Right hindlimb (tissue), 1 donor: ENCODE measurements at regions not wholly inside any gene's neighbourhood (a gene's known extent, or its start where the extent isn't known, plus 50 kb on each side); places are given as distances from the start of the nearest gene placed in this dataset.

Experiments
- DNase-seq: peaks from one replicate; pipeline ENCODE4 v3.0.0-alpha.2; 2018

DNA sequence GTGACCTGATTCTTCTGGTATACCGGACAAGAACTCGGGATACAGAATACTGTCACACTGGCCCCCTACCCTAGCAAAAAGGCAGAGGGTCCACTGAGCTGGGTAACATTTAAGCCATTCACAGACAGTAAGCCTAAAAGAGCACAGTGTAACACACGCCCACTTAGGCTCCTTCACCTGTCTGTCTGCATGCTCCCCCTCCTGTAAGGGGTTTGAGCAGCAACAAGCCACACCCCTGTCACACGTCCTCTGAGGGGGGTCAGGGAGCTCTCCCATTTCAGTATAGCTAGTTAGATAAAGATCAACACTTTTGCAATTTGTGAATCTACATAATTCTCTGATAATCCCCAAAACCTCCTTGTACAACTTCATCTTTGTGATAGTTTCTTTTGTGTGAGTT, 586.3 kb upstream of the LMCD1 start:
- no peak for DNase-seq

GRCh38 chr3:7917443-7918151, 584.0 kb upstream of the LMCD1 start:
- DNase-seq: no peak

- no peak for DNase-seq
Observed at GRCh38 chr3:7920211-7920610, 581.4 kb upstream of the LMCD1 start.

GRCh38 chr3:7924228-7924627, 577.4 kb upstream of the LMCD1 start:
- DNase-seq: no peak

DNA sequence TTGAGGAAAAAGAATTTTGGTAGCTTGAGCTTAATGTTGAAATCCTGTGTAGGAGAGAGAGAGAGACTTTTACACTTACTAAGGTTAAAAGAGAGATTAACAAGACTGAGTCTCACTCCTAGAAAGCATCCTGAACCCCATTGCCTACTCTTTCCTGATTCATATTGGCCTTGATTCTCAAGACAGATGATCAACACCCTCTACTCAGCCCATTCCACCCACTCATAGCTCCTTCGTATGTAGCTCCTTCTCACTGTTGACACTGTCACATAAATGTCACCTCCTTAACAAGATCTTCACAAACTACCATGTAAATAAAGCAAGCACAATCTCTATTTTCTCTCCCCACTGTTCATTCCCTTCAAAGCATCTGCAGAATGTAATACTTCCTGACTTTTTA, 574.6 kb upstream of the LMCD1 start:
- DNase-seq: no peak

GRCh38 chr3:7927864-7928263, 573.8 kb upstream of the LMCD1 start:
- no peak for DNase-seq

GRCh38 chr3:7929319-7929889, 572.2 kb upstream of the LMCD1 start:
- no peak for DNase-seq

- DNase-seq: no peak
Observed at GRCh38 chr3:7934362-7934761, 567.3 kb upstream of the LMCD1 start.

DNA sequence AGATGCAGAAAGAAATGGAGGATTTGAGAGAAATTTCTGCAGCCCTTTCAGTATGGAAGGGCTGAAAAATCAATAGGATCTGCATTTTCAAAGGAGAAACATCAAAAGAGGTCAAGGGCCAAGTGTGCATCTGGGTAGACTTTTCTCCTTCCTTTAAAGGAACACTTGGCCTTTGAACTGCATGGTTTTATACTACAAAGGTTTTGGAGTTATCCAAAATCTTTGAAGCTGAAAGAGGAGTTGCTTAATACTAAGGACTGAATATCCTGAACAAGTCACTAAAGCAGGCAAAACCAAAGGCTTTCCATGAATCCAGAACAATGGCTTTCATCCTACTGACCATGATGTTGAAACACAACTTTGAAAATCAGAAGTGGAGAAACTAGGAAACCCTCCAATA, 553.7 kb upstream of the LMCD1 start:
- no peak for DNase-seq

DNA sequence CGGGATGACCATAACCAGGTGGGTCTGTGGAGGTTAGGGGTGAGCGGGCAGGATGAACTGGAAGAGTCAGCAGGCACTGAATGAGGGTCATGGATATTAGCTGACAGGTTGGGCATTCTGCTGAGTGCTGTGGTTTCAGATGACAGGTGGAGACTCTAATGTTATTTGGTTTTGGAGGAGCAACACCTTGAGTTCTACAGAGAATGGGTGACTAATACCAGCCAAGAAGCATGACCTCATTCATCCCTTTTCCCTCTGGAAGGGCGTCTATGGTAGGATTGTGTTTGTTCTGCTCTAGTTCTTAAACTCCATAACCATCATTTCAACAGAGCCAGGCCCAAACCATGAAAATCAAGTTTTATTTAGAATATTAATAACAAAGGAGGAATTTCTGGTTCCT, 550.7 kb upstream of the LMCD1 start:
- no peak for DNase-seq

- no peak for DNase-seq
Observed at GRCh38 chr3:7953449-7954014, 548.1 kb upstream of the LMCD1 start.

DNA sequence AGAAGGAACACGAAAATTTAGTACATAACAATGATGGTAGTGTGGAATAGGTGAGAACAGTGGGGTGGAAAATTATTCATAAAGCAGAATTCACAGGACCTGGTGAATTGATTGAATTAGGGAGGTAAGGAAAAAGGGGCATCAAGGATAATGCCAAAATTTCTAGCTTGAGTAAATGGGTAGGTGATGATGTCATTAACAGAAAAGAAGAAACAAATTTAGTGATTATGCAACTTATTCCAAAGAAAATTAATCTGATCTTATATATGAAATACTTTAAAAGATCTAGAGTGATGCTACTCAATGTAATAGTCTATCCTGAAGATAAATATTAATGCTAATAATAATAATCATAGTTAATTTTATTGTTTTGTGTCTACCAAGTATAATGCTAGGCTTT, 544.6 kb upstream of the LMCD1 start:
- DNase-seq: no peak

DNA sequence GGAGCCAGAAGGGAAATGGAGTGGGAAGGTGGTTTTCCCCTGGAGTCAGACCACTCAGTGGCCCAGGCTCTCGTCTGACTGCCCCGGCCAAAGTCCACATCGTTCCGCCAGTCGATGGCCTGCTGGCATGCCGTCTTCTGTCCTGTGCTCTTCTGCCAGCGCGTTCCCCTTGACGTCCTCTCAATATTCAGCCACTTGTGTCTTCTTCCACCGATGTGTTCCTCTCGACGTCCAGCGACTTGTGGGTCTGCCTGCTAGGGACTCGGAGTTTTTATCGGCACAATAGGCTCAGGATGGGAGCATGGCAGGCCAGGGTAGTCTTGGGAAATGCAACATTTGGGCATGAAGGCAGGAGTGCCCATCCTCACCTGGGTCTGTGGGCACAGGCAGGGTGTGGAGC, 542.5 kb upstream of the LMCD1 start:
- no peak for DNase-seq

DNA sequence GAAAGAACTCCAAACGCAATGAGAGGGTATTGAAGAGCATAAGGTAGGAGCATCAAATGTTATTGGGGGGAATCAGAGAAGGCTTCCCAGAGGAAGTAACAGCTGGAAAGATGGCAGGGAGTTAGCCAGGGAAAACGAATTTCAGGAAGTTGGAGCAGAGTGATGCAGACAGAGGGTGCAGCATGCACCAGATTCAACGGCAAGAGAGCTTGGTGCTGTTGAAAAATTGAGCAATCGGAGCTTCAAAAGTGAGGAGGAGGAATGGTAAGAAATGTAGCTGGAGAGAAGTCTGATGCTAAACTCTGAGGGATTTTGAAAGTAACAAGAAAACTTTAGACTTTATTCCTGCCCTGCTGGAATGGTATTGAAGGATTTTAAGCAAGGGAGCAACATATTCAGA, 541.0 kb upstream of the LMCD1 start:
- no peak for DNase-seq

GRCh38 chr3:7962301-7962700, 539.3 kb upstream of the LMCD1 start:
- DNase-seq: peak; percentile 46

DNA sequence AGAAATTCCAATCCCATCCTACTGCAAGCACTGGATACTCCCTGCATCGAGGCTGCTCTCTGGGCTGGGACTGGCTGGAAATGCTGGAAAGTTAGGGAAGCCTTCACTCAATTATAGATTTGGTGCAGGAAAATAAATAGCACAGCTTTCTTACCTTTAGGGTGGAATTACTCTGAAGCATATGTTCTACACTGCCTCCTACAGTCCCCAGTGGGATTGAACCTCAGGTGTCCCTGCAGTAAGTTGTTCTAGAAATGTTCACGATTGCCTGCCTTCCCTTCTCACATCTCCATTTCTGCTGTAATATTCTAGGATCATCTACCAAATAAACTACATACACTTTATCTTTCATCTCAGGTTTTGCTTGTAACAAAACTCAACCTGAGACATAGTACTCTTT, 536.7 kb upstream of the LMCD1 start:
- DNase-seq: no peak

- DNase-seq: no peak
Observed at GRCh38 chr3:7973006-7973405, 528.6 kb upstream of the LMCD1 start.

GRCh38 chr3:7977245-7978086, 524.2 kb upstream of the LMCD1 start:
- no peak for DNase-seq

DNA sequence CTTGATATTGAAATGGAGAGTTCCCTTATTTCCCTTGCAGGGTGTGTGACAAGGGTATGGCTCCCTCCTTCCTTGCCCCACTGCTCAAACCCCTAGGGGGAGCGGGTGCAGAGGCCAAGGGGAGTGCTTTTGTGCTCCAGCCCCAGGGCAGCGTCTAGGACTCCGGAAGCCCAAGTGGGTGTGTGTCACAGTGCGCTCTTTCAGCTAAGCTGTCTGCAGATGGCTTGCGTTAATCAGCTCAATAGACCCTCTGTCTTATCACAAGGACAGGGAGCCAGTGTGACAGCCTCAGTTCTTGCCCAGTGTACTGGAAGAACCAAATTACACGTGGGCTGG, 523.6 kb upstream of the LMCD1 start:
- DNase-seq: peak; percentile 21

- no peak for DNase-seq
Observed at GRCh38 chr3:7982126-7982525, 519.5 kb upstream of the LMCD1 start.

DNA sequence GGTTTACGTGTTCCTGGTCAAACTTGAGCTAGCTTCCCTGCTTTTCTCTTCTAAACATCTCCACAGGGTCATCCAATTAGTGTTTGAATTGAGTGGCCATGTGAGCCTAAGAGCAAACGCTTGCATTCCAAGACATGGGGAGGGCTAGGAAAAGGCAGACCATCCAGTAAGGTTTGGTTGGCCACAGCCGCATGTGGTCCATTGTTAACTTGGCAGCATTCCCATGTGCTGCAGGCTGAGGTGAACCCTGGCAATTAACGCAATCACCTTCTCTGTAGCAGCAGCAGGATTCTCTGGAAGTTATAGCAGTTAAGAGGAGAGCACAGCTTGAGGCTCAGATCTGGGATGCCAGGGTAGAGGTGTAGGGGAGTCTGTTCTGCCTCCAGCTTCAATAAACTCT, 502.2 kb upstream of the LMCD1 start:
- DNase-seq: no peak

GRCh38 chr3:8001307-8001706, 500.3 kb upstream of the LMCD1 start:
- DNase-seq: no peak

- DNase-seq: peak; percentile 18
Observed at GRCh38 chr3:8001712-8002111, 499.9 kb upstream of the LMCD1 start.

- DNase-seq: no peak
Observed at GRCh38 chr3:8011902-8012301, 489.7 kb upstream of the LMCD1 start.
